ENCODE measurements at regions not wholly inside any gene's neighbourhood (a gene's known extent, or its start where the extent isn't known, plus 50 kb on each side); places are given as distances from the start of the nearest gene placed in this dataset.

DNA sequence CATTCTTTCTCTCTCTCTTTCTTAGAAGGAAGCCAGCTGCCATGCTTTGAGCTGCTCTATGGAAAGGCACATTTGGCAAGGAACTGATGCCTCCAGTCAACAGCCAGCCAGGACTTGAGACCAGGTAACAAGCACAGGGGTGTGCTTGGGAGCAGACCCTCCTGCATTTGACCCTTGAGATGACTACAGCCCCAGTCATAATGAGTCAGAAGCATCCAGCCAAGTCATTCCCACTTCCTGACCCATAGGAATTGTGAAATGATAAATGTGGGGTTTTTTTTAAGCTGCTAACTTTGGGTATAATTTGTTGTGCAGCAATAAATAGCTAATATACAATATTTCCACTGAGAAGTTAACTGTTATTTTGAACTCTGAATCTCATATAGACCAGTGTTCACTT is 446.9 kb downstream of the GRXCR1 start:
- H3K4me3 ChIP-seq (ENCODE audit: low read depth, low read length): no peak overlapping the region
- peak; percentile 45 for DNase-seq (ENCODE audit: low read depth)
- TF ChIP-seq, protein P1, sequence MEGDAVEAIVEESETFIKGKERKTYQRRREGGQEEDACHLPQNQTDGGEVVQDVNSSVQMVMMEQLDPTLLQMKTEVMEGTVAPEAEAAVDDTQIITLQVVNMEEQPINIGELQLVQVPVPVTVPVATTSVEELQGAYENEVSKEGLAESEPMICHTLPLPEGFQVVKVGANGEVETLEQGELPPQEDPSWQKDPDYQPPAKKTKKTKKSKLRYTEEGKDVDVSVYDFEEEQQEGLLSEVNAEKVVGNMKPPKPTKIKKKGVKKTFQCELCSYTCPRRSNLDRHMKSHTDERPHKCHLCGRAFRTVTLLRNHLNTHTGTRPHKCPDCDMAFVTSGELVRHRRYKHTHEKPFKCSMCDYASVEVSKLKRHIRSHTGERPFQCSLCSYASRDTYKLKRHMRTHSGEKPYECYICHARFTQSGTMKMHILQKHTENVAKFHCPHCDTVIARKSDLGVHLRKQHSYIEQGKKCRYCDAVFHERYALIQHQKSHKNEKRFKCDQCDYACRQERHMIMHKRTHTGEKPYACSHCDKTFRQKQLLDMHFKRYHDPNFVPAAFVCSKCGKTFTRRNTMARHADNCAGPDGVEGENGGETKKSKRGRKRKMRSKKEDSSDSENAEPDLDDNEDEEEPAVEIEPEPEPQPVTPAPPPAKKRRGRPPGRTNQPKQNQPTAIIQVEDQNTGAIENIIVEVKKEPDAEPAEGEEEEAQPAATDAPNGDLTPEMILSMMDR (conservative IDR thresholded peaks at IDR 0.05; ENCODE audit: low read depth, low read length): no peak

DNA sequence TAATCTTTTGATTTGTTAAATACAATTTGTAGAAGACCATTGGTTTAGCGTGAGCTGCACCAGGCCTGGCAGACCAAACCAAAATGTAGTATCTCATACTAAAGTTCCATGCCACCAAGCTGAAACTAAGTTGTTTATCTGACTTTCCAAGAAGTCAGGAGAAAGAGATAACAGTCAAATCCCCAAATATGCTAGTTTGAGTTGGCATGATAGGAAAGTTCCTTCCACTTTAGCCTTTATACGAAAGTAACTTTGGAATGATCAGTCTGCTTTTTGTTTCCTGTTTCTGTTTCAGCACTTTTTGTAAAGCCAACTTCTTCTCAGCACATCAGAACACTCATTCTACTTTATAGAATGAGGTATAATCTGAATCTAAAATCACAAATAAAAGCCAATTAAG is 449.2 kb downstream of the GRXCR1 start:
- TF ChIP-seq, protein P1 (conservative IDR thresholded peaks at IDR 0.05; ENCODE audit: low read depth, low read length): no peak
- DNase-seq (ENCODE audit: low read depth): no peak
- H3K4me3 ChIP-seq (ENCODE audit: low read depth, low read length): no peak overlapping the region

DNA sequence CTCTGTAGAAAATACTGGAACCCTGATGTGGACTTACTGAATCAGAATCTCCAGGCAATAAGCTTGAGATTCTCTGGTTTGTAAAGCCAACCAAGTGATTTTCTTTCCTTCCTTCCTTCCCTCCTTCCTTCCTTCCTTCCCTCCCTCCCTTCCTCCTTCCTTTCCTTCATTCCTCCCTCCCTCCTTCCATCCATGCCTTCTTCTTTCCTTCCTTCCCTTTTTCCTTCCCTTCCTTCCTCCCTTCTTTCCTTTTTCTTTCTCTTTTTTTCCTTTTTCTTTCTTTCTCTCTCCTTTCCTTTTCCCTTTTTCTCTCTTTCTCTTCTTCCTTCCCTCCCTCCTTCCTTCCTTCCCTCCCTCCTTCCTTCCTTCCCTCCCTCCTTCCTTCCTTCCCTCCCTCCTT is 450.8 kb downstream of the GRXCR1 start:
- TF ChIP-seq, protein P1 (conservative IDR thresholded peaks at IDR 0.05; ENCODE audit: low read depth, low read length): no peak
- no peak for DNase-seq (ENCODE audit: low read depth)
- H3K4me3 ChIP-seq (ENCODE audit: low read depth, low read length): no peak overlapping the region

DNA sequence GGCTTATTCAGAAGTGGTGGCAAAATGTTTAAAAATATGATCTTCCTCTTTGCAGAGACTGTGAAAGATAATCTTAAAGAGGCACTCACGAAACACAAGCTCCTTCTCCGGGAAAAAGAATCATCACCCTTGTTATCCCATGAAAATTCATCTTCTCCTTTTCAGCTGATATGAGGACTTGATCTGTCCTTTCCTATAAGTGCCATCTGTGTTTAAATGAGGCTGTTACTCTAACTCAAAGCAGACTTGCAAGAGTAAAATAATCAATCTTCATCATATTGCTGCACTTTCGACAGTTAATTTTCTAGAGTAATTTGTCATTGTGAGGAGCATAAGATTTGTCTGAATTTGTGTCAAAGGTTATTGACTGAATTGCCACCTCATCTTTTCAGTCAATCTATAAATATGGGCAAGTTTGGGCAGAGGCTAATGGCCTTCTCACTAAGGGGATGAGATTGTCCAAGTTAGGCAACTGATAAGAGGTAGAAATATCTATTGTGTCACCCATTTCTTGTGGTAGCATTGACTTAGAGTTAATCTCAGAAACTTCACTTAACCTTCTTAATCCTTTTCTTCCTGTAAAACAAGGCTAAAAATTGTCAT is 452.9 kb downstream of the GRXCR1 start:
- H3K4me3 ChIP-seq (ENCODE audit: low read depth, low read length): no peak overlapping the region
- DNase-seq (ENCODE audit: low read depth): no peak

DNA sequence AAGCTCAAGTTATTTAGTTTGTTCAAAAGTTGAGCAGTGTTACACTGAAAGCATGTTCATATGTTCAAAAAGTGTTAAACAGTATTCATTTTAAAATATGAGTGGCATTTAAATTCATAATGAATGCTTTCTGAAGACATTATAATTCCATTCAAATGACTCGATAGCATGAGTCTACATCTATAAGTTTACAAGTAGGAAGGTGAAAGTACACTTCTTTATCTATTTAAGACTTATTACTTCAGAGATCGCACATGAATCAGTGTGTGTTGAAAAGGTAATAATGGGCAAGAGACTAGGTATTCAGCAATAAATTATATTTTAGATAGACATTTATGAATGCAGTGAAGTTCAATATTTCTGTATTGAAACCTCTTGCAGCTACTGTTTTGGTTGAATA is 456.1 kb downstream of the GRXCR1 start:
- DNase-seq (ENCODE audit: low read depth): no peak
- TF ChIP-seq, protein P1 (conservative IDR thresholded peaks at IDR 0.05; ENCODE audit: low read depth, low read length): no peak
- no peak overlapping the region for H3K4me3 ChIP-seq (ENCODE audit: low read depth, low read length)

More for the DNA sequence above, 452.9 kb downstream of the GRXCR1 start:
- TF ChIP-seq, protein P1 (conservative IDR thresholded peaks at IDR 0.05; ENCODE audit: low read depth, low read length): no peak

DNA sequence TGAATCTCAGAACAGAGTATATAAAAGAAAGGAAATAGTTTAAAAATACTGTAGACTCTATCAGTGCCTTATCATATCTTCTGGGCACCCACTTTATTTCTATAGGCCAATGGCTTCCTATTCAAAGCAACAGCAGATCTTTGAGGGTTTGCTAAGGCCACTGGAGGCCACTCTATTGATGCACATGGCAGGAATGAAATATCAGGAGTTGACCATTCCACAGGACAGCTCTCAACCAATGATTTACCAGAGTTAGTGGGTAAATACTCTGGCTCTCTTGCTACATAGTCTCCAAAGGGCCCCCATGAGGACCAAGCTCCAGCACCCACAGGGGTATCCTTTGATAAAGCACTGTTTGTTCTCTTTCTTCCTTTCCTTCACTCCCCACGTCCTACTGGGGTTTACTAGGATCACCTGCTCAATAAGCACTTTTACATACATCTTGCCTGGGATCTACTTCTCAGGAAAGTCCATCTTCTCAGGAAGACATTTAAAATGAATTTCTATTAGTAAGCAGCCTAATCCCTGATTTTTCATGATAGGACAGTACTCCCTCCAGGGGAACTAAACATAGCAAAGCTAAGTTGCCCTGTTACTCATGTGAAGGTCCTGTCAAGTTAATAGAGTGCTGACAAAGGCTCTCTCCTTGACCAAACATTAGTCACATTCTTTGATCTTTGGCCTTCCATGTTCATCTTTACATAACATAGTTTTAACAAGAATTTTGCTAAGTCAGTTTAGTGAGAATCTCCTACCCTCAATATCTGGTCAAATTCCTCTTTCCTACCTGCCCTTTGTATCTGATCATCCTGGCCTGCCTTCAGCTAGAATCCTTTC is 459.7 kb downstream of the GRXCR1 start:
- no peak for DNase-seq (ENCODE audit: low read depth)
- no peak overlapping the region for H3K4me3 ChIP-seq (ENCODE audit: low read depth, low read length)
- TF ChIP-seq, protein P1 (conservative IDR thresholded peaks at IDR 0.05; ENCODE audit: low read depth, low read length): no peak

Data from epithelial cell of proximal tubule (primary cell).